ENCODE measurements at regions not wholly inside any gene's neighbourhood (a gene's known extent, or its start where the extent isn't known, plus 50 kb on each side); places are given as distances from the start of the nearest gene placed in this dataset.
"Not testable (repeated sequence)": the region's sequence is repeated elsewhere in the genome, so short reads cannot be mapped to it uniquely, and the experiment has no call there.

DNA sequence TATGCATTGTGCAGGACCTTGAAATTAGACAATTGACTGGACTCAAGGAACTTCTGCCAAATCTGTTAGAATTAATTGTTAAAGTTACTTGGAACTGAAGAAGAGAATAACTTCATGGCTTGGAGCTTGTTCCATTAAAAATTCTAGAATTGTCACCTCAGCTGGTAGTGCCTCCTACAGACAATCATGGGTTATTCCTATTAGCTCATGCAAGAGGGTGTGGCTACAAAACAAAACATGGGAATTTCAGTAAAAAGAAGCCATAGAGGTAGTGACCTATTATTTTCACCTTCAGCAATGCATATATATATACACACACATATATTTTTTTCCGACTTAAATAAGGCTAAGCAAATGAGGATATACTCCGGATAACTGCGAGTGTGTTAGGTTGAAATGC is 181.9 kb upstream of the DTNA start:
- no peak for DNase-seq (ENCODE audit: low read depth)

DNA sequence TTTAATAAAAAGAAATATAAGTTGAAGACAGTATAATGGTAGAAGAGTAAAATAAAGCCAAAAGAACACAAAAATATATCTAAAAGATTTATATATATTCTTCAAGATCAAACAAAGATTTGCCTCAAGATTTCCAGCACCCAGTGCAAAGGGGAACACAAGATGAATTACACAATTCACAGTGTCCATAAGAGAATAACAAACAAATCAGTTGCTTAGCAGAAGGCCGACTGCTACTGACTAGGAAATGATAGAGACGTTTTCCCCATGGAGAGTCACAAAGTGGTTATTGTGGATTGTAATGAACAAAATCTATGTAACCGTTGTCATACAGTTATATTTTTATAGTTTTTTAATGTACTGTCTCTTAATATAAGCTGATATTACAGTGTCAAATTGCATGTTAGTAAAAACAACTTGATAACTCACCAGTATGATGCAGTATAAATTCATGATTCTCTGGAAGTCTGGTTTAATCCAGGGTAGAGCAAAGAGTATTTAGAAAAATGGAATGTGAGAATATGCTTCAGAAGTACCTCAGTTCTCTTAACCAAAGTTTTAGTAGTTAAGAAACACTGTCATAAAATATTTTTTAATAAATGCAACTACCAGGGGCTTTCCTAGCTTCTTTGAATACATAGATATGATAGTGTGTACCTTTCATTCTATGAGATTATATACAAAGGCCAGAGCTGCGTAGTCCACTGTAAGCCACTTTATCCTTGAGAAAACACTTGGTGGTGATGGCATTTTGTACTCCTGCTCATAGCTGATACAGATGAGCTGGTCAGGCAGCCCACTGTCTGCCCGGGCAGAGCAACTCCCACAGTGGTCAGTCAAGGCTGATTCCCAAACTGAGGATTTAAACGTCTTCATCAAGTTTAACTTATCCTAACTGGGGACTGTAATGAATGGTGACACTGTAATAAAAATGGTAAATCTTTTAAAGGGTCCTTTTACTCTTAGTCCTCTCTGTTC is 180.5 kb upstream of the DTNA start:
- DNase-seq (ENCODE audit: low read depth) = no peak

DNA sequence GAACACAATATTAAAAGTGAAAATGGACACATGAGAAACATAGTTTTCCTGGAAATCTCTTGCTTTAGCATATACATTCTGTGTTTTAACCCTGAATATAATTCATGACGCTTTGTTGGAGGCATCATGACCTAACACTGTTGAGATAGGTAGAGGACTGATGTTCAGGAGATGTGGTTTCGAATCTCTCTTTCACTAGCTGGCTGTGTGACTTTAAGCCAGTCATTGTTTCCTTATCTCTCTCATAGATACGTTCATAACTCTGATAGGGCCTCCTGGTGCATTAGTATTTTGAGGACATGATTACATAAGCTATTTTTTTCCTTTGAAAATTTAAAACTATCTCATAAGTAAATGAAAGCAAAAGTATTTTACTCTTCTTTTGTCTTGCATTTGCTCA is 179.0 kb upstream of the DTNA start:
- no peak for DNase-seq (ENCODE audit: low read depth)

DNA sequence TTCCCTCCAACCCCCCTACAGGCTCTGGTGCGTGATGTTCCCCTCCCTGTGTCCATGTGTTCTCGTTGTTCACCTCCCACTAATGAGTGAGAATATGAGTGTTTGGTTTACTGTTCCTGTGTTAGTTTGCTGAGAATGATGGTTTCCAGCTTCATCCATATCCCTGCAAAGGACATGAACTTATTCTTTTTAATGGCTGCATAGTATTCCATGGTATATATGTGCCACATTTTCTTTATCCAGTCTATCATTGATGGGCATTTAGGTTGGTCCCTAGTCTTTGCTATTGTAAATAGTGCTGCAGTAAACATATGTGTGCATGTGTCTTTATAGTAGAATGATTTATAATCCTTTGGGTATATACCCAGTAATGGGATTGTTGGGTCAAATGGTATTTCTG is 175.5 kb upstream of the DTNA start:
- not testable (repeated sequence) for DNase-seq (ENCODE audit: low read depth)

DNA sequence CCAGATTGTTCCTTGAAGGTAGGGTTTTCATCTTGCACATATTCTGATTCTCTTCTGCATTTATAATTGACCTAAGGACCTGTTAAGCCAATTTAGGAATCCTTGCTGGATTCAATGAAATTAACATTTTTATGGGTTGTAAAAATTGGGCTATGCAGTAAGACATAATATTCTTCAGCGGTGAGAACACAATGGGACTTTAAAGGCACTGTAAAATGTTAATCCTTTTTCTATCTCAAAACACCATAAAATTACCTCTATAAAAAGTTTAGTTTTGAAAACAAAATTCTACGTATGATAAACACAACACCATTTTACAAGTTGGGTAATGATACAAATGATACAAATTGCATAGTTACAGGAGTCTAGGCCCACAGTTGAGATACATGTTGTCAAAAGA is 169.2 kb upstream of the DTNA start:
- no peak for DNase-seq (ENCODE audit: low read depth)

DNA sequence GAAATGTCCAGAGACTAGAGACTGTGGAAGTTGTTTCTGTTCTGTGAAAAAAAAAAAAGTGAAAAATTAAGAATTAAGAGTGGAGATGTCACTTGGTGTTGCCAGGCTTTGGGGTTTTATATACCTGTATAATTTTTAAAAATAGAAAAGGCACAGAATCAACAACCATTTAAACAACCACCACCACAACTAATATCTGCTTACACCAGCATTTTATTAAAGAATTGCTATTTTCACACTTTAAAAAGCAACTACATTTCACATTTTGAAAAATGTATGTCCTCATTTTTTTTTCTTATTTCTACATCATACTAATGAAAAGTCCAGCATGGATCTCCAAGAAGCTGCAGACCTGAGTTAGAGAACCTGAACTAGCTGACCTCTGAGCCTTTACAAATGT is 167.5 kb upstream of the DTNA start:
- no peak for DNase-seq (ENCODE audit: low read depth)

DNA sequence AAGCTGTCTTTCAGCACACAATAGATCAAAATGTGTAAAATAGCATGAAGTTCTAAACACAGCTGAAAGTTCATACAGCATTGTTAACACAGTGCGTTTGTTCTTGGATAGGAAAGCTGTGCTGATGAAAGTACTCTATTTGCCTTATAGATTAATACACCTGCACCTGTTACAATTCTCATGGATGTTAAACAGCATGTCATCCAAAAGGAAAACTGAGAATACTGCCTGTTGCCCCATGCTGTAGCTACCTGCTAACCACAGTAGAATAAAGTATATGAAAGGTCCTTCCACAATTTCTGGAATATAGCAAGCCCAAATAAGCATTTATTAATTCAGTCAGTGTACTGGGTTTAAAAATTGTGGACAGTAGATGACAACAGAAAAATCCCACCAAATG is 166.7 kb upstream of the DTNA start:
- DNase-seq (ENCODE audit: low read depth) = no peak

DNA sequence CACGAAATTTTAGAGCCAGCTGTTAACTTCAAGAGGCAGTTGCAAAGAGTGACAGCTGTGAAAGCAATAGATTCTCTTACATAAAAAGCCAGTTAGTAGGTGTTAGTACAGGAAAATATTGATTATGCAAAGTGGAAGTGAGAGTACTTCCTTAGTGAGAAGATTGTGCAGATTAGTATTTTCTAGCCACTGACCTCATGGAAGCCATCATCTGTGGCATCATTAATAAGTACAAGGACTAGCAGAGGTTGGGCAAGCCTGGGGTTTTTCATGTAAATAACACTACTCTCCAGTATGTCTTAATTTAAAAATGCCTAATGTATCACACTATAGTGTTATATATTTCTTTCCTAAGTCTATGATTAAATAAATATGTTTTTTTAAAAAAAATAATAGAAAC is 166.2 kb upstream of the DTNA start:
- no peak for DNase-seq (ENCODE audit: low read depth)

DNA sequence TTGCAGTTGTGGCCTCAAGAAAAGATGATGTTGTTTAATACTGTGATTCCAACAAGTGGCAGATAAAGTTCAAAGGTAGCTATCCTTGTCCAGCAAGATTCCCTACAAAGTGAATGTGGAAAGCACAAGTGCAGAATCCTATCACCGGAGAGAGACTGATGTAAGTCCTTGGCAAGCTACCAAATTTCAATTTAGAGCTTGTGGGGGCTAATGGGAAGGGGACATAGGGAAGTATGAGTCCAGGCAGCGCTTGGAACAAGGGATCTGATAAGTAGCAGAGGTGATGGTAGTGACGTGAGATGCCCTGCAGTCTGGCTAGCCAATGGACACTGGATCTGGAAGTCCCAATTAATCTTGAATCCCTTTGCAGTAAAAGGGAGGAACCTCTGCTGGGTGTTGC is 165.2 kb upstream of the DTNA start:
- DNase-seq (ENCODE audit: low read depth) = no peak

DNA sequence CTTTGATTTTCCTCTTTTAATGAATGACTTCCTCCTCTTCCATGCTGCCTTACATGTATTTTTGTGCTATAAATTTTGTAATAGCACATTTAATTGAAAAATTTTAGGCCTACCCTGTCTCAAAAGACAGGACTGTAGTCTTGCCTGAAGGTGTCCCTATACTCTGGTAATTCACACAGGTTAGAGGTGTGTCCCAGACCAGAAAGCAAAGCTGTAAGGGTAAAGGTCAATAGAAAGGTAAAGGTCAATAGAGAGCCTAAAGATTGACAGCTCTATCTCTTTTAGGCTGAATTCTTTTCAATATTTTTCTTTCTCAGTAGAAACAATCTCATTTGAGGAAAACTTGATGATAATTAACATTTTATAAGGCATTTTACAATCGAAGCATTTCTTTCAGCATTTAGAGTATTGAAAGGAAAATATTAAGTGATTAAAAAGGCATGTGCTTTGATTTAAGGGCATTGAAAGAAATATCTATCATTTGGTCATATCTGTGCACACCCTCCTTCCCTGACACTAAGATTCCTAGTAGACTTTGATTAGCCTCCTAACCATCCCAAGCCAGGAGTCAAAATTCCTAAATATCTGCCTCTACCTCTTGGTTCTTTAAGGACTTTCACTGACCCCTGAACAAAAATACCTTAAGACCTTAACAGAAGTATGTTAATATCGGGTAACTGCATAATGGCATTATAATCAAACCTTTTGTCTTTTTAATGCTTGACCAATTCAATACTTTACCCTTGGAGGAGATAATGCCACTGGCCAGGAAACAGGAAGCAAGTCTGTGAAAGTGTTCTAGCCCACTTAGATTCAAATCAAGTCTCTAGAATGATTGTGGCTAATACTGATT is 161.8 kb upstream of the DTNA start:
- DNase-seq (ENCODE audit: low read depth) = no peak

DNA sequence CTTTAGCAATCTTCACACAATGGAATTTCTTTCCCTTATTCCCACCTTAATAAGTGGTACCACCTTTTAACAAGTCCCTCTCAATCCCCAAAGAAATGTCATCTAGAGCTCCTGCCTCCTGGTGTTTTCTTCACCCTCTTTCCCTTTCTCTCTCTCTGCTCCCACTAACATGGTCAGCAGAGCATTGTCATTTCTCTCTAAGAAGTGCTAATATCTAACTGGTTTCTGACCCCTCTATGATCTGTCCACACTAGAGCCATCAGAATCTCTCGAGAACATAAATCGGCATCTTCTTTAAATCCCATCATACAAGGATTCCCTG is 161.2 kb upstream of the DTNA start:
- DNase-seq (ENCODE audit: low read depth) = no peak

DNA sequence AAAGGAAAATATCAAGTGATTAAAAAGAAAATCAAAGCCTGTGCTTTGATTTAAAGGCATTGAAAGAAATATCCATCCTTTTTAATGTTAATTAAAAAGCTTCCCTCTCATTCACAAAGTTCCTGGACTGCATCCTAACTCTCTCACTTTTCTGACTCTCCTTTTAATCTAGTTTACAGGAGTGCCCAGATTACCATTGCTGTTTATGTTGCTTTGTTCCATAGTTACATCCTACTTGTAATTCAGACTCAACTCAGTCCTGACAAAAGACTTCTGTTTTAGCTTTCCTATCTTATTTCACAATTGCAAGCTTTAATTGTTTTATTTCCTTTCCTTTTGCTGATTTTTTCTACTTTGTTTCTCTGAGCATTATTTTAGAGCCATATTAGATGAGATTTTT is 160.7 kb upstream of the DTNA start:
- DNase-seq (ENCODE audit: low read depth) = no peak

DNA sequence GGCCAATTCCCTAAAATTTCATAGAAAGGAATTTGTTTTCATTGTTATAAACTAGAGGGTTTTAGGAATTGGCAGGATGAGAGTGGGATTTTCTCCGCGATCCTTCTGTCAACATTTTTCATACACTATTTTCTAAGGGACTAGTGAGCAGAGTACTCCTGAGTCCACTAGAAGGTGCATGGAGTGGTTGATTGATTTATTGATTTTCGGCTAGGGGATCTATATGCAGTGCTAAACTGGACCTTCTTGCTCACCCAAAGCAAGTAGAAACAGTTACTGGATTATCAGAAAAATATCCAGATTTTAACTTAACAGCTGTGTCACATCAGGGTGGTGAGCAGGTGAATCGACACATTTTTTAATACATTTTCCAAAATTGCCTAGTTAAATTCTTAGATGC is 159.9 kb upstream of the DTNA start:
- no peak for DNase-seq (ENCODE audit: low read depth)

DNA sequence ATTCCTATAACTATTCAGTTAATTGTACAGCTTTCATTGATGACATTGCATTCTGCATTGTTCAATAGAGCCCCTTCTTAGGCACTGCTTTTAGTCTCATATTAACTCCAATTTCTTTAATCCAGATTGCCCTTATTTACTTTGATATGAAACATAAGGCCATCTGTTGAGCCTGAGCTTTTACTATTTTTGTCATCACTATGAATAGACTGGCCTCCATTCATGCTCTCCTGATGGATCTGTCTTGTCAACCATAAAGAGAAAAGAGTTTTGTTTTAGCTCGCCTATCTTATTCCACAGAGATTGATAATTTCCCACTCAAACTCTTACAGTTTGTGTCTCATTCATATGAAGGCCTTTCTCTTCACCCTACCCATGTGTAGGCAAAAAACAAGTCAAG is 159.2 kb upstream of the DTNA start:
- no peak for DNase-seq (ENCODE audit: low read depth)

DNA sequence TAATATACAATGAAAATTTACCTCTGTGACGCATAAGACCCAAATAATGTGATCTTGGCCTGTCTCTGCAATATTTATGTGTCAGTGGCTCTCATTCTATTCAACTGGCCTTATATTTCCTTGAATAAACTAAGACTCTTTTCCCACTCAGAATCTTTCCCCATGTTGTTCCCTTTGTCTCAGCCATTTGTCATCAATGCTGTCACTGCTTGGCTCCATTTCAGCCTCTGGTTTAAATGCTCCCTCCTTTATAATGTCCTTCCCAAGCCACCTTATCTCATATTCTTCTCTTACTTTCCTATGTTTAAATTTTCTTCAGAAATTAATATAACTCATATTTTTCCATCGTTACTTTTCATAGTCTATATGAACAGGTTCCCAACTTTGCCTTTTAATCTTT is 158.3 kb upstream of the DTNA start:
- no peak for DNase-seq (ENCODE audit: low read depth)

DNA sequence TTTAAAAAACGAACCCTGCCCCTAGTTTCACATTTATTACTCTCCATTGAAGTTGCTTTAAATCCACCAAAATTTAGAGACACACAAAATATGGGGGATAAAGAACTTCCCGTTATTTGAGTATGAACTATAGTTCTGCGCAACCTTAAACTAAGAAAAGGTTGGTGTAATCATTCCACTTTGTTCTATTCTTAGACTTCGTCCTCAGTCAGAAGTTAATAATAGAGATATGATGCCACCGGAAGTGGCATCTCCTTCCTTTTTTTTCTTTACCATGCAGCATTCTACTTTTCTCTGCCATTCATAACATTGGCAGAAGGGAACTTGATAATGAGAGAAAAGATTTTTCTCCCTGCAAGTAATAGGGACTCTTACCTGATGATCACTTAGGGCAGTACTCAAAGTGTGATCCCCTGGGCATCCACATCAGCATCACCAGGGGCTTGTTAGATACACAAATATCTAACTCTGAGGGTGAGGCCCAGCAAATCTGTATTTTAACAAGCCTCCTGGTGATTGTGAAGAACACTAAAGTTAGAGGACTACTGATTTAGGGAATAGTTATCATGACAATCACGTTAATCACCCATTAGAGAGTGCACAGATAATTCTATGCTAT is 147.7 kb upstream of the DTNA start:
- no peak for DNase-seq (ENCODE audit: low read depth)

DNA sequence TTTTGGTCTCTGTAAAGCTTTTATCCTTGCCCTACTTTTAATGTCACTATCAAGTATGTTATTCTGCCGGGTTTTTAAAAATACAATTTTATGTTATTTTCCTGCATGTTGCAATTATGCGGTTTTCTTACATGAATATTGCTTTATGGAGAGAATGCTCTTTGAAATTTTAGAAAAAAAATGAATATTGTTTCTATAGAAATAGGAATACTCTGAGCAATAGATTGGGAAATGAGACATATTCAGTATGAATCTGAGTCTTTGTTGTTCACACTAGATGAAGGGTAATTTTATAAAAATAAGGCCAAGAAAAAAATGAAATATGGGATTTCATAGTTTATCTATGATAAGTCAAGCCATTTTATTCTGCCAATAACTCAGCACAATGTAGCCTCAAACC is 142.2 kb upstream of the DTNA start:
- DNase-seq (ENCODE audit: low read depth) = no peak

DNA sequence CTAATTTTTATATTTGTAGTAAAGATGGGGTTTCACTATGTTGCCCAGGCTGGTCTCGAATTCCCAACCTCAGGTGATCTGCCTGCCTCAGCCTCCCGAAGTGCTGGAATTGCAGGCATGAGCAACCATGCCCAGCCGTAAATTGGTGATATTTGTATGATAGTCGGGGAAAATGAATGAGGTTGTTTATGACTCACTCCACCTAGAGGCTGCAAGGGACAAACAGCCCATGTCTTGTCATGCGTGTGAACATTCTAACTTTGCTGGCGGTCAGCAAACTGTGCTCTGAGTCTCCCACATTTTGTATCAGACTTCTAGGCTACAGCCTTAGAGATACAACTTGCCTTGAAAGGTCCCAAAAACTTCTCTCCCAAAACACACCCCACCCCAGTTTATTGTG is 133.5 kb upstream of the DTNA start:
- DNase-seq (ENCODE audit: low read depth) = no peak

DNA sequence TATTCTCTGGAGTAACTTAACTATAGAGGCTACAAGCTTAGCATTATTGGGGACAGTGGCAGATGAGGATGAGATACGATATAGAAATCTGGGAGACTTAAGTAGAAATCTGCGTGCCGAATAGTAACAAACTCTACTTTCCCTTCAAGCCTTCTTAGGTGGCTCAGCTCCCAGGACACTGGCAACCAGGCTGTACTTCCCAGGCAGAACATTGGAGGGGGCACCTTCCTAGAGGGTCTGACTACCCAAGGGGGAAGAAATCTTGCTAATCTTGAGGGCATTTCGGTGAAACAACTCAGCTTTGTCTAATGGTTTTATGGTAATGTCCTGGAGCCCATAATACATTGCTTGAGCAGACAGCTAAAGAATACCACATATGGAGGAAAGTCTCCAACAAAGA is 126.2 kb upstream of the DTNA start:
- DNase-seq (ENCODE audit: low read depth) = no peak

DNA sequence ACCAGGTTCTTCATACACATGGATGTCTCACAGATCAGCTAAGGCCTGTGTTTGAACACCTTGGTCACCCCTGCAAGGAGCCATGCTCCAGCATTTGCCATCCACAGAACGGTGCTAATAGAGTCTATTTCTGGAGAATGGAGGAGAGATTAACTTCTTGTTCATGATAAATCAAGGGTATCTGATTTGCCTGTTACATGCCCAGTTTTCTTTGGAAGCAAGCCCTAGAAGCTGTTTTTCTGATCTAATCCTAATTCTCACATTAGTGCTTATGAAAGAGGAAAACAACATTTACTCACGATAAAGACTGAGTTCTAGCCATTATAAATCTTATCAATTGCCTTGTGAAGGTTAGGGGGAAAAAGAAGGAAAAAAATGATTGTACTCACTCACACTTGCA is 119.6 kb upstream of the DTNA start:
- no peak for DNase-seq (ENCODE audit: low read depth)

DNA sequence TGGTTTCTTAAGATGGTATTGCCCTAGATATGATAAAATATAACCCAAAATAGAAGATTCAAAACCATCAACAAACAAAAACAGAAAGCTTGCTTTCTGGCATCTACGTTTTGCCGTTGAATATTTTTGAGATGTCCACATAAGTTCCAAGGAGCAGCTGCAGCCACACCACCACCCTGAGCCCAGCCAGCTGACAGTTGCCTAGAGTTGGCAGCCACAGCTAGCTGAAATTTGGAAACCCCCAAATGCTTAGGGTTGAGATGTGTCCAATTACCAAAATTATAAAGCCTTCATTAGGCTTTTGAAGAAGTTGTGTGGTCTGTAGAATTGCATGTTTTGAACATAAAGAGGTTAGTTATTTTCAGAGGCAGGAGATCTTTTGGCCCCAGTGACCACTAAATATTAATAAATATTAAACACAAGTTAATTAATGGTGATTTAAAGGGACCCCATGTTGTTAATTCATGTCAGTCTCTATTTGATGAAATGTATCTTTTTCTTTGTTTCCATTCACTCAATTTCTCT is 118.1 kb upstream of the DTNA start:
- peak; percentile 23 for DNase-seq (ENCODE audit: low read depth)

DNA sequence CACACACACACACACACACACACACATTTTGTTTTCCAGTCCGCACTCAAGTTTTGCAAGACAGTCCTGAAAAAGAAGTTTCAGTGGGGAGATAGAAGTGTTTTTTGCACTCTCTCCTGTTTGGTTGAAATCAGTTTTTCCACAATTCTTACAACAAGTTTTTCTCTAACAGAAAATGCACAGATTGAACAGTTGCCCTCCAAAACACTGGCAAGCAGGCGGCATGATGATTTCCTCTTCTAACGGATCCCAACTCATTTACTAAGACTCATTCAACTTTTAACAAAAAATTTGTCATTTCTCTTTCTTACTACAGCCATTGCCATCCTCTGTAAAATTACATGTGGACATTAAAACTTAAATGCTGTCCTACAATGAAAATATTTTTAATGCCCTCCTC is 117.6 kb upstream of the DTNA start:
- DNase-seq (ENCODE audit: low read depth) = peak; percentile 1
